GM18868 (cell line): ENCODE measurements at regions not wholly inside any gene's neighbourhood (a gene's known extent, or its start where the extent isn't known, plus 50 kb on each side); places are given as distances from the start of the nearest gene placed in this dataset.

Source experiments
- ATAC-seq: cut with Tn5 transposase; IDR thresholded peaks from one replicate; pipeline ENCODE4 v1.9.1; 2021; ENCODE audit warnings: mild to moderate bottlenecking, moderate library complexity; ENCODE audit not compliant: unreplicated experiment

DNA sequence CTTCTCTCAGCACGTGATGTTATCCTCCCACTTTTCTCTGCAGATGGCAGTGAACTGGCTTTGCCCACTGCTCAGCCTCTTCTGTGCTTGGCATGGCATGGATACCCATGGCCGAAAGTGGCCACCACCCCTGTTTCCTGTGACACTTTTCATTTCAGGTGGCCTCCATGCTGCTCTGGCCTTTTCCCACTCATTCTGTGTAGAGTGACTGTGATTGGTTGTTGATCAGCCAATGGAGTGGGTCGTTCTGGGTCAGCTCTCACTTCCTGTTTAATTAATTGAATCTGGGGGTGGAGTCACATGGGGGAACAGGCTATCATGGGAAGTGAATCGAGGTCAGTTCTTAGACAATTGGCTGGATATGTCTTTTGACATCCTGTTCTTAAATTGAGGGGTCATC, 350.1 kb upstream of the EEF2KMT start:
- ATAC-seq, result no peak

DNA sequence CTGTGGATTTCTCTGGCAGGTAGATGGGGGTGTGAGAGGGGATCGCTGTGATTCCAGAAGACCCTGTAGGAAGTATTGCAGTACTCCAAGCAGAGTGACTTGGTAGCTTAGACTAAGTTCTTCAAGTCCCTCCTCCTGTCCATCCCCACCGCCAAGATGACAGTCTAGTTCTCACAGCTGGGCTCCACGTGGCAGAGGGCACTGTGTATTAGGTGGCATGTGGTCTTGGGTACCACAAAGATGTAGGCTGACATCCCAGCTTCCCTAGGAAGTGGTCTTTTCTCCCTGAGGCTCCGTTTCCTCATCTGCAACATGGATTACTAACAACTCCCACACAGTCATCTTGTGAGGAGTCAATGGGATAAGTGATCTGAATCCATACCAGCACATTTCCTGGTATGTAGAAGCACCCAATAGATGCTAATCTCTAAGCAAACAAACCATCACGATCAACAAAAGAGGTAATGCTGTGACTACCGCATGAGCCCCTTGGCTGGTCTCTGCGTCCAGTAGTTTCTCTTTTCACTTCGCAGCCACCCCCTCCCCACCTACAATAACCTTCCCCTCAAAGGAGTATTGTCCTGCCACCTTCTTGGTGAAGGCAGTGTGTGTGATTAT, 349.1 kb upstream of the EEF2KMT start:
- ATAC-seq, result no peak

DNA sequence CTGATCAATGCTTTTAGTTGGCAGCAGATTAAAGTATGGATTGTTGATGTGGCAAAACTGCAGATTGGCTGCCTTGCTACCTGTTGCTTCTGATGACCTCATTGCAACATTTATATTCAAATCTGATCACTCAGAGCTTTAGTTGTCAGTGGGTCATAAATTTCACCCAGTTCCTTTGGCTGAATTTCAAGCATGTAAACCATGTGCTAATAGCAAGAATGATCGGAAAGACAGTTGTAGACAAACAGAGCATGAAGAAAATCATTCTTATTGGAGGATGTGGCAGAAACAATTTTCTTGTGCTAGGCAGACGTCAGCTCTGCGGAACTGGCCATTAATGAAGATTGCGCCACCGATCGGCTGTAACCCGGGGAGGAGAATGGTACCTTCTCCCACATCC, 346.6 kb upstream of the EEF2KMT start:
- ATAC-seq, result no peak

DNA sequence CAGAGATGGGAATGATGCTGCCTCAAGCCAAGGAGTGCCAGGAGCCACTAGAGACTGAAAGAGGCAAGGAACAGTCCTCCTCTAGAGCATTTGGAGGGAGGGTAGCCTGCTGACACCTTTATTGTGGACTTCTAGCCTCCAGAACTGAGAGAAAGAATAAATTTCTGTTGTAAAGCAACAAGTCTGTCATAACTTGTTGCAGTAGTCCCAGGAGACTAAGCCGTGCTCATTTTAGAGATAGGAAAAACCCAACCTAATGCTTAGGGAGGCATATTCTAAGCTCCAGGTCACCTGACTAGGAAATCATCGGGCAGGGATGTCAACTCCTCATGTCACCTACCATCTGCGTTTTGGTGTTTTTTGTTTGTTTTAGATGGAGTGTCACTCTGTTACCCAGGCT, 345.4 kb upstream of the EEF2KMT start:
- no peak for ATAC-seq

DNA sequence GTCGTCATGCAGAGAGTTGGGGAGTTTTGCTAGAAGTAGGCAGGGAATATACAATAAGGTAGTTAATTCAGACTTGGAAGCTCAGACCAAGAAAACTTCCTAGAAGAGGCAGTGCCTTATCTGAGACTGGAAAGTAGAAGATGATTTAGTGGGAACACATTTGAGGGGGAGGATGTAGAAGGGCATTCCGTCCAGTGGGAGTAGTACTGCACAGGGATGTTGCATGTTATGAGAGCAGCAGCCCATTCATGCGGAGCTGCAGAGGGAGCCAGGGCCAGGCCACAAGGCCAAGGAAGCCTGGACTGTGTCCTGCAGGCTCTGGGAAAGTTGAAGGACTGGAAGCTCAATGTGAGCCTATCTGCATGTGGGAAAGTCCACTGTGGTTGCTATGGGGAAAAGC, 344.5 kb upstream of the EEF2KMT start:
- no peak for ATAC-seq

DNA sequence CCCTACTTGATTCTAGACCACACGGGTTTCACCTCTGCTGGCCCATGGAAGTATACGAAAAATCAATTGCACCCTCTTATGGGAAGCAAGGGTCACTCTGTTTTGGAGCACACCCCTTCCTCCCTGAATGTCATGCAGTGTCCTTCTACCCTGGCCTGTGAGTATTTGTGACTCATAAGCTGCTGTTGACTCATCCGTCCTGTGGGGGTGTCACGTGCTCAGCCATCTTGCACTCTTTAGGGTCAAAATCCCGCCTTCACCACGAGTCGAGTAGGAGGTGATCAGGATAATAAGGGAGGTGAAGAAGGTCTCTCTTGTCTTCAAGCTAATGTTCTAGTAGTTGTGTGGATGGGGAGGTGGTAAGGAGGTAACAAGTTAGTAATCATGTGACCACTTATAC, 341.0 kb upstream of the EEF2KMT start:
- ATAC-seq, result no peak

- ATAC-seq, result no peak
Observed at GRCh38 chr16:5433587-5433986, 336.0 kb upstream of the EEF2KMT start.

DNA sequence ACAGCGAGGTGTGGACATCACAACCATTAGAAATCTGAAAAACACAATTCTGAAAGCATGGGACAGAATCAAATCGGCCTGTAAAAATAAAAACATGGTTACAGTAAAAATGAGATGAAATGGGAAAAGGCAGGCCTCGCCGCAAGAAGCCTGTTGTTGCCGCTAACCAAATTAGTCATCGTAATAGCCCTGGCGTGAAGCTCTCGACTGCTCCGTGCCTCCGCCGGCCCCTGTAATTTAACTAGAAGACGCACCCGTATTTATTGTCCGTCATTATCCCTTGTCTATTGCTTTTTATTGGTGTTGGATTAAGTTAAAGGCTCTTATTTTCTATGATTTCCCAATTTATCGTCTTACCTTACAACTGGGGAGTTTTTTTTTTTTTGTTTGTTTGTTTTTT, 334.6 kb upstream of the EEF2KMT start:
- no peak for ATAC-seq

DNA sequence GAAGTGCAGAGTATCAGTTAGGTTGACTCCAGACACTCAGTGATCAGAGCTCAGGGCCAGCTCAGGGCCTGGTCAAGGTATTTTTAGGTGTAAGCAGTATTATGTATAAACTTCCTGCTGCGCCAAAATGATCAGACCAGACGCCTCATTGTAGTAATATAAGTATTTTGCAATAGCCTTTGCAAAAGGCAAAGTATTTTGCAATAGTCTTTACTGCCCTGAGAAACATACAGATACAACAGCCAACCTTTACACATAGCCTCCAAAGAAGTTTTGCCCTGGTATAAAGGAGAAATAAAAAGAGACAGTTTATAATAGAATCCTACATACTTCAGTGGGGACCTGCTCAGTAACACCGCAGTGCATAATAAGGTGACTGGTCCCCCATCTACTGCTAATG, 333.0 kb upstream of the EEF2KMT start:
- no peak for ATAC-seq

DNA sequence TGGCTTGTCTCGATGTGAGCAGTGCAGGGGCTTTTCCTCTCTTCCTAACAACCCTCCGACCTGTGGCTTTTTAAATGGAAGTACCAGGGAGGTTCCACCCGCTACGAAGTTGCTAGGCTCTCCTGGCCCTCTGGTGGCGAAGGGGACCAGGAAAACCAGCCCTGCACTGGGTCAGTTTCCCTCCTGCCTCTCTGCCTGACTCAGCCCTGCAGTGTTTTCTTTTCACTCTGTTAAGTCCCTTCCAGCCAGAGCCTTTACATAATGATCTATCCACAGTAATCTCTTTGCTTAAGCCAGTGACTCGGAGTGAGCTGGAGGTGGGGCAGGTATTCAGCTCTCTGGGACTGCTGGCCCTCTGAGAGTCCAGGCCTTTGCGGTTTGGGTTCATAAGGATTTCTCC, 331.3 kb upstream of the EEF2KMT start:
- ATAC-seq, result no peak

DNA sequence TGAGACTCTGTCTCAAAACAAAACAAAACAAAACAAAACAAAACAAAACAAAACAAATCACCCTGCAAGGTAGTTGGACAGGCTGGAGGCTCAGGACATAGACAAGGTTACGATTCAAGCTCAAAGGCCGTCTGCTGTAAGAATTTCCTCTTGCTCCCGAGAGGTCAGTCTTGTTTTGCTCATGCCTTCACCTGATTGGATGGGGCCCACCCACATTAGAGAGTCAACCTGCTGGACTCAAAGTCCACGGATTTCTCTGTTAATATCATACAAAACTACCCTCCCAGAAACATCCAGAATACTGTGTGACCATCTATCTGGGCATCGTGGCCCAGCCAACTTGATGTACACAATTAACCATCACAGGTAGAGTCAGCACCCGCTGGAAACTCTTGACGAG, 330.0 kb upstream of the EEF2KMT start:
- ATAC-seq, result no peak

GRCh38 chr16:5422643-5423496, 325.3 kb upstream of the EEF2KMT start:
- no peak for ATAC-seq

GRCh38 chr16:5422047-5422446, 324.5 kb upstream of the EEF2KMT start:
- ATAC-seq, result no peak

DNA sequence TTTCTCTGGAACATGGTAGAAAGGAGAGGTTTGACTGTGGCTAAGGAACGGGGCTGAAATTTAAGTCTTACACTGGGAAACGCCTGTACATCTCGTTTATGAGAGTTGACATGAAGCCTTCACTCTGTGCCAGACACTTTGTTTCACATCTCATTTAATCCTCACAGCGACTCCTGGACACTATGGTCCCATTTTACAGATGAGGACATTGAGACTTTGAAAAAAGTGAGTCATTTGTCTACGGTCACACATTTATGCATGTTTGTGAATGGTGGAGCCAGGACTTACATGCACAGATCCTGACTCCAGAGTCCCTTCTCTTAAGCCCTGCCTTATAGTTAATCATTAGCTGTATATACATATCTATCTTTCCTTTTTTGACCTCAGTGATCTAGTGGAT, 318.4 kb upstream of the EEF2KMT start:
- no peak for ATAC-seq

DNA sequence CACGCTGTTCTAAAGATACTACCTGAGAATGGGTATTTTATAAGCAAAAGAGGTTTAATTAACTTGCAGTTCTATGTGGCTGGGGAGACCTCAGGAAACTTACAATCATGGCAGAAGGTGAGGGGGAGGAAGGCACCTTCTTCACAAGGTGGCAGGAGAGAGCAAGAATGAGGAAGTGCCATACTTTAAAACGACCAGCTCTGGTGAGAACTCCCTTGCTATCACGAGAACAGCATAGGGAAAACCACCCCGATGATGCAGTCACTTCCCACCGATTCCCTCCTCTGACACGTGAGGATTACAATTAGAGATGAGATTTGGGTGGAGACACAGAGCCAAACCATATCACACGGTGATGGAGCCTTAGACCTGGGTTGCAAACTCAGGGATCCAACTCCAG, 317.5 kb upstream of the EEF2KMT start:
- no peak for ATAC-seq

GRCh38 chr16:5412731-5413130, 315.1 kb upstream of the EEF2KMT start:
- no peak for ATAC-seq

GRCh38 chr16:5398203-5398602, 300.6 kb upstream of the EEF2KMT start:
- ATAC-seq, result no peak

- ATAC-seq, result no peak
Observed at GRCh38 chr16:5396880-5397279, 299.3 kb upstream of the EEF2KMT start.

DNA sequence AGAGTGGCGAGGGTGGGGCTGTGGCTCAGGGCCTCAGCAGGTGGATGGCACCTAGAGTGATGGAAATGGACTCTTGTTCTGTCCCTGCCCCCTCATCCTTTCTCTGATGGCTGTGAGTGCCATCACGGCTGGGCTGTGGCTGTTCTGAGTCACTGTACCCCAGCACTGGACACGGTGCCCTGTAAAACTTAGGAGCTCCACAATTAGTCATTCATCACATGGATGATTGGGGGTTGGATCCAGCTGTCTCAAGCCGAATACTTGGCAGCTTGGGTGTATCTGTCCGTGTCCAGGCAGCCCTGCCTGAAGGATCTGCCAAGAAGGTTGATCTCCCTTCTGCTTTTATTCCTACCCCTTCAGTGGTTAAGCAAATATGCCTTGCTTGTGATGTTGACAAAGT, 295.5 kb upstream of the EEF2KMT start:
- no peak for ATAC-seq

- no peak for ATAC-seq
Observed at GRCh38 chr16:5386989-5387388, 289.4 kb upstream of the EEF2KMT start.

- ATAC-seq, result no peak
Observed at GRCh38 chr16:5385811-5386210, 288.2 kb upstream of the EEF2KMT start.

DNA sequence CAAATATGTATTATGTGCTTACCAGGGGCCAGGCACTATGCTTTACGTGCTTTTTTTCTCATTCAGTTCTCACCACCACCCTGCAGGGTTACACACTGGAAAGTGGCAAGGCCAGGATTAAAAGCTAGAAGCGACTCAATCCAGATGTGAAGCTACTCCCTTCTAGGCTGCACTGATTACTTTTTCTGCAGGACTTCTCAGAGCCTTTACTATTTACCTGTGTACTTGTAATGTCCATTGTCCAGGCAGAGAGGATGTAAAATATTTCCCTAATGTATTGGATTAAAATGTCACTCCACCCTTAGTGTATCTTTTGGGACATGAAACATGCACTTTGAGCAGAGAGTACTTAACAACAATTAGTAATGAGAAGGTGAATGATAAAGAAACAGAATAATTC, 287.5 kb upstream of the EEF2KMT start:
- ATAC-seq, result no peak

DNA sequence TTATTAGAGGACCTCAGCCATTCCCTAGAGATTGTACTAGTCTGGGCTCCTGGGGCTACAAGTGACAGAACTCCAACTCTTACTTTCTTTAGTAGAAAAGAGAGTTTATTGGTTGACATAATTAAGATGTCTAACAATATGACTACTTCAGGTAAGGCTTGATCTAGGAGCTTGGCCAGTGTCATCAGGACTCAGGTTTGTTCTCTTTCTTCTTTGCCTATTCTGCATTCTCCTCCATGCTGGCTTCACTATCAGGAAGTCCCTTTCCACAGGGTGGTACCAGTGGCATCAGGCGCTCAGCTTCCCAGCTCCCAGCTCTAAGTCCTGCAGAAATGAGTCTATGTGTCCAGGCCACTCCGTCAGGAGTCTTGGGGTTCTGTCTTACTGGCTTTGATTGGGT, 286.1 kb upstream of the EEF2KMT start:
- no peak for ATAC-seq
